ENCODE measurements at regions not wholly inside any gene's neighbourhood (a gene's known extent, or its start where the extent isn't known, plus 50 kb on each side); places are given as distances from the start of the nearest gene placed in this dataset.

DNA sequence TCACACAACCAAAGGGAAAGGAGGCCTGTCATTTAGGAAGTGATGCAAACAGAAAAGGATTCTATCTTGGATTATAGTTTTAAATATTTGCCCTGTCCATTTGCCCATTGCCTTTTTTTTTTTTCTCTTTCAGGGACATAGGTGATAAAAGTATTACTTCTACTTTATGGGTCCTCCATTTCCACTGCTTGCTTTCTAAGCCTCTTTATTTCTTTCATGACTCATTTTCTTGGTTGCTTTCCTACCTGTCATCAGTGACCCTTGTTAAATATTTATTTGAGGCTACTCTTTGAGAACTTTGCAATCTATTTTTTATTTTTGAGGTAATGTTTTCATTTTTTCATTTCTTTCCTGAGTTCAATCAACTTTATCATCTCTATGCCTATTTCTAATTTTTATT lies 522.9 kb upstream of the ARRDC3 start:
- intact Hi-C loops (cut with micrococcal nuclease) = no loop called here
- FAIRE-seq = no peak
- CTCF ChIA-PET = no interaction called here

DNA sequence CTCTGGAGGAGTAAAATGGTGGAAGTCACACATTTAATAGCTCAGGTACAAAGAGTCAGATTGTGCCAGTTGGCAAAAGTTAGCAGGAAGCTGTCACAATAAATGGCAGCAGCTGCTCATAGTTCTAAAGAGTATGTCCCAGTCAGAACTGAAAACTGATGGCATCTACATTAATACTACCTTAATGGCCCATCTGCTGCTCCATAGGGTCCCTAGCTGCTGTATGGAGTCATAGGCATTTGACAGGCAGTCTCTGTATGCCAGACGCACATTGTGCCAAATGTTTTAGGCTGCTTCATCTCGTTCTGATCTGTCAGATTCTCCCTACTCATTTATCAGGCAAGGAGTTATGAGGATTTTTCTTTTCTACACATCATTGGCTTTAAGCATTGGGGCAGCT lies 515.8 kb upstream of the ARRDC3 start:
- no peak overlapping the region for H2AFZ ChIP-seq (ENCODE audit: low read depth, low read length)
- no peaks in the 10 kb centered on the region for H4K20me1 ChIP-seq (replicated peaks; ENCODE audit: control insufficient read depth, extremely low read depth, insufficient read depth, low read length)
- dilution Hi-C loops (cut with MboI; ENCODE audit: extremely low pct_ligation_motif_present, low sequenced_read_pairs) (no loop called here), intact Hi-C loops (cut with micrococcal nuclease) (no loop called here)
- H3K9me3 ChIP-seq (replicated peaks; ENCODE audit: control insufficient read depth, insufficient read depth, low read length) = no peaks in the 10 kb centered on the region
- POLR2A ChIA-PET = no interaction called here
- CTCF ChIA-PET = interaction anchor here (1.3 kb wide), 1 partner anchor 31 kb away, joined by 3 read pairs; no protein-coding TSS in a partner anchor
- no TSS peak for BruUV-seq (replicated peaks)
- H3K9ac ChIP-seq (replicated peaks; ENCODE audit: extremely low read depth, insufficient read depth, low read length) = no peak overlapping the region
- H3K27ac ChIP-seq (ENCODE audit: insufficient read depth, low read depth, low read length) = no peak overlapping the region
- H3K27me3 ChIP-seq (ENCODE audit: control insufficient read depth in 2 of 2, insufficient read depth in 2 of 2, low read length in 2 of 2) = no peaks in the 10 kb centered on the region
- no peaks in the 10 kb centered on the region for H3K9me1 ChIP-seq (replicated peaks; ENCODE audit: control insufficient read depth, extremely low read depth, insufficient read depth, low read length)
- H3K4me1 ChIP-seq (ENCODE audit: control insufficient read depth, extremely low read depth, insufficient read depth, low read length) = no peaks in the 10 kb centered on the region
- no peaks in the 10 kb centered on the region for H3K36me3 ChIP-seq (ENCODE audit: control insufficient read depth in 2 of 2, extremely low read depth in 1 of 2, insufficient read depth in 2 of 2, low read length in 2 of 2)
- DNase-seq (ENCODE audit: low read depth, low spot score) (no peak), FAIRE-seq (no peak)
- H3K79me2 ChIP-seq (ENCODE audit: control insufficient read depth, insufficient read depth, low read length) = no peaks in the 10 kb centered on the region
- H3K4me3 ChIP-seq (replicated peaks in 1 of 3; ENCODE audit: insufficient read depth in 1 of 3, low read depth in 1 of 3, low read length in 3 of 3) = no peak overlapping the region
- H3K4me2 ChIP-seq (ENCODE audit: insufficient read depth, low read length) = no peak overlapping the region
- no peak for TF ChIP-seq GATA2 (IDR thresholded peaks at IDR 0.05; ENCODE audit: insufficient read depth, insufficient read length, low read depth, low read length)
- TF ChIP-seq EZH2 (IDR thresholded peaks at IDR 0.05; ENCODE audit: borderline replicate concordance, low read depth, low read length, severe bottlenecking) = no peak
- no peak for TF ChIP-seq FOS (IDR thresholded peaks at IDR 0.05; ENCODE audit: borderline replicate concordance, insufficient read depth, low read length)
- TF ChIP-seq, protein P1, sequence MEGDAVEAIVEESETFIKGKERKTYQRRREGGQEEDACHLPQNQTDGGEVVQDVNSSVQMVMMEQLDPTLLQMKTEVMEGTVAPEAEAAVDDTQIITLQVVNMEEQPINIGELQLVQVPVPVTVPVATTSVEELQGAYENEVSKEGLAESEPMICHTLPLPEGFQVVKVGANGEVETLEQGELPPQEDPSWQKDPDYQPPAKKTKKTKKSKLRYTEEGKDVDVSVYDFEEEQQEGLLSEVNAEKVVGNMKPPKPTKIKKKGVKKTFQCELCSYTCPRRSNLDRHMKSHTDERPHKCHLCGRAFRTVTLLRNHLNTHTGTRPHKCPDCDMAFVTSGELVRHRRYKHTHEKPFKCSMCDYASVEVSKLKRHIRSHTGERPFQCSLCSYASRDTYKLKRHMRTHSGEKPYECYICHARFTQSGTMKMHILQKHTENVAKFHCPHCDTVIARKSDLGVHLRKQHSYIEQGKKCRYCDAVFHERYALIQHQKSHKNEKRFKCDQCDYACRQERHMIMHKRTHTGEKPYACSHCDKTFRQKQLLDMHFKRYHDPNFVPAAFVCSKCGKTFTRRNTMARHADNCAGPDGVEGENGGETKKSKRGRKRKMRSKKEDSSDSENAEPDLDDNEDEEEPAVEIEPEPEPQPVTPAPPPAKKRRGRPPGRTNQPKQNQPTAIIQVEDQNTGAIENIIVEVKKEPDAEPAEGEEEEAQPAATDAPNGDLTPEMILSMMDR (IDR thresholded peaks at IDR 0.05; ENCODE audit: extremely low read depth in 1 of 2, insufficient read depth in 1 of 2, low read depth in 1 of 2, low read length in 2 of 2) = no peak
- TF ChIP-seq MAX (IDR thresholded peaks at IDR 0.05; ENCODE audit: insufficient read depth, insufficient read length) = no peak
- TF ChIP-seq MYC (IDR thresholded peaks at IDR 0.05; ENCODE audit: low read depth, low read length) = no peak
- TF ChIP-seq JUN (IDR thresholded peaks at IDR 0.05; ENCODE audit: borderline replicate concordance, insufficient read depth, insufficient read length, low read depth) = no peak
- TF ChIP-seq POLR2AphosphoS5 (IDR thresholded peaks at IDR 0.05; ENCODE audit: insufficient read depth, low read depth, low read length) = no peak
- no peak for TF ChIP-seq POLR2A (IDR thresholded peaks at IDR 0.05; ENCODE audit: low read depth, low read length)

More for the DNA sequence above, 522.9 kb upstream of the ARRDC3 start:
- H3K36me3 ChIP-seq (ENCODE audit: control insufficient read depth in 2 of 2, extremely low read depth in 1 of 2, insufficient read depth in 2 of 2, low read length in 2 of 2) = no peaks in the 10 kb centered on the region
- H3K4me2 ChIP-seq (ENCODE audit: insufficient read depth, low read length) = no peak overlapping the region
- no peaks in the 10 kb centered on the region for H3K4me1 ChIP-seq (ENCODE audit: control insufficient read depth, extremely low read depth, insufficient read depth, low read length)
- no peaks in the 10 kb centered on the region for H3K9me1 ChIP-seq (replicated peaks; ENCODE audit: control insufficient read depth, extremely low read depth, insufficient read depth, low read length)
- no TSS peak for BruUV-seq (replicated peaks)
- H3K9me3 ChIP-seq (replicated peaks; ENCODE audit: control insufficient read depth, insufficient read depth, low read length) = no peaks in the 10 kb centered on the region
- POLR2A ChIA-PET = no interaction called here
- no peak overlapping the region for H3K4me3 ChIP-seq (replicated peaks in 1 of 3; ENCODE audit: insufficient read depth in 1 of 3, low read depth in 1 of 3, low read length in 3 of 3)
- no peak overlapping the region for H3K27ac ChIP-seq (ENCODE audit: insufficient read depth, low read depth, low read length)
- peaks cover 2% of the 10 kb centered on the region for H4K20me1 ChIP-seq (replicated peaks; ENCODE audit: control insufficient read depth, extremely low read depth, insufficient read depth, low read length)
- no peaks in the 10 kb centered on the region for H3K27me3 ChIP-seq (ENCODE audit: control insufficient read depth in 2 of 2, insufficient read depth in 2 of 2, low read length in 2 of 2)
- TF ChIP-seq MYC (IDR thresholded peaks at IDR 0.05; ENCODE audit: low read depth, low read length) = no peak
- TF ChIP-seq GATA2 (IDR thresholded peaks at IDR 0.05; ENCODE audit: insufficient read depth, insufficient read length, low read depth, low read length) = no peak
- TF ChIP-seq, protein P1 (IDR thresholded peaks at IDR 0.05; ENCODE audit: extremely low read depth in 1 of 2, insufficient read depth in 1 of 2, low read depth in 1 of 2, low read length in 2 of 2) = no peak
- DNase-seq (ENCODE audit: low read depth, low spot score) = no peak
- dilution Hi-C loops (cut with MboI; ENCODE audit: extremely low pct_ligation_motif_present, low sequenced_read_pairs) = no loop called here
- H3K9ac ChIP-seq (replicated peaks; ENCODE audit: extremely low read depth, insufficient read depth, low read length) = no peak overlapping the region
- H2AFZ ChIP-seq (ENCODE audit: low read depth, low read length) = no peak overlapping the region
- H3K79me2 ChIP-seq (ENCODE audit: control insufficient read depth, insufficient read depth, low read length) = no peaks in the 10 kb centered on the region

All from endothelial cell of umbilical vein (primary cell).